ENCODE measurements at regions not wholly inside any gene's neighbourhood (a gene's known extent, or its start where the extent isn't known, plus 50 kb on each side); places are given as distances from the start of the nearest gene placed in this dataset.

DNA sequence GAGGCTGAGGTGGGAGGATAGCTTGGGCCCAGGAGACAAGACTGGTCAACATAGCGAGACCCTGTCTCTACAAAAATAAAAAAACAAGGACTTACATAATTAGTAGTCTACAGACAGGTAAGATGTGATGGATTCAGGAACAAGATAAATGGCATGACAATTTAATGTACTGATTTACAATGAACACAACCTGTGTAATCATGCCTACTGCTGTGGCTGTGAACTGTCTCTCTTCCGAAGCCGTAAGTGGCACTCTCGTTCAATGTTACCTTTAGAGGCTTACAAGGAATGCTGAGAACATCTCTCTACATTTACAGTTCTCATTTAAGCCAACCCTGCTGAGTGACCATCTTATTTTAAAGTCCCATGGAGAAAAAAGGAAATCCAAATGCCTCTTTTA is 134.8 kb upstream of the PRDM1 start:
- Histone ChIP-seq H3K4me3 (no peak overlapping the region), H3K27ac (ENCODE audit: low read depth) (no peak overlapping the region), H3K36me3 (ENCODE audit: insufficient read depth) (no peaks in the 10 kb centered on the region), H3F3A (replicated peaks; ENCODE audit: low read depth) (no peaks in the 10 kb centered on the region), H3K27me3 (ENCODE audit: insufficient read depth) (no peaks in the 10 kb centered on the region), H2AFZ (no peak overlapping the region), H3K4me2 (no peak overlapping the region), H4K20me1 (replicated peaks; ENCODE audit: insufficient read depth) (no peaks in the 10 kb centered on the region), H3K4me1 (ENCODE audit: insufficient read depth) (peaks cover 21% of the 10 kb centered on the region), H3K9me2 (ENCODE audit: insufficient read depth) (no peaks in the 10 kb centered on the region), H3K79me2 (replicated peaks; ENCODE audit: insufficient read depth) (no peaks in the 10 kb centered on the region)
- TF ChIP-seq CREB1 (CRISPR knock-in tag; IDR thresholded peaks at IDR 0.05; ENCODE audit: low read depth): no peak
- no peak for TF ChIP-seq EZH2phosphoT487 (IDR thresholded peaks at IDR 0.05; ENCODE audit: unreplicated experiment)
- TF ChIP-seq CTCF (conservative IDR thresholded peaks at IDR 0.05; ENCODE audit: low read depth in 2 of 2): no peak
- no peak for TF ChIP-seq ETS1 (IDR thresholded peaks at IDR 0.05)
- TF ChIP-seq EZH2 (IDR thresholded peaks at IDR 0.05; ENCODE audit: low read depth, unreplicated experiment): no peak
- TF ChIP-seq, protein P1, sequence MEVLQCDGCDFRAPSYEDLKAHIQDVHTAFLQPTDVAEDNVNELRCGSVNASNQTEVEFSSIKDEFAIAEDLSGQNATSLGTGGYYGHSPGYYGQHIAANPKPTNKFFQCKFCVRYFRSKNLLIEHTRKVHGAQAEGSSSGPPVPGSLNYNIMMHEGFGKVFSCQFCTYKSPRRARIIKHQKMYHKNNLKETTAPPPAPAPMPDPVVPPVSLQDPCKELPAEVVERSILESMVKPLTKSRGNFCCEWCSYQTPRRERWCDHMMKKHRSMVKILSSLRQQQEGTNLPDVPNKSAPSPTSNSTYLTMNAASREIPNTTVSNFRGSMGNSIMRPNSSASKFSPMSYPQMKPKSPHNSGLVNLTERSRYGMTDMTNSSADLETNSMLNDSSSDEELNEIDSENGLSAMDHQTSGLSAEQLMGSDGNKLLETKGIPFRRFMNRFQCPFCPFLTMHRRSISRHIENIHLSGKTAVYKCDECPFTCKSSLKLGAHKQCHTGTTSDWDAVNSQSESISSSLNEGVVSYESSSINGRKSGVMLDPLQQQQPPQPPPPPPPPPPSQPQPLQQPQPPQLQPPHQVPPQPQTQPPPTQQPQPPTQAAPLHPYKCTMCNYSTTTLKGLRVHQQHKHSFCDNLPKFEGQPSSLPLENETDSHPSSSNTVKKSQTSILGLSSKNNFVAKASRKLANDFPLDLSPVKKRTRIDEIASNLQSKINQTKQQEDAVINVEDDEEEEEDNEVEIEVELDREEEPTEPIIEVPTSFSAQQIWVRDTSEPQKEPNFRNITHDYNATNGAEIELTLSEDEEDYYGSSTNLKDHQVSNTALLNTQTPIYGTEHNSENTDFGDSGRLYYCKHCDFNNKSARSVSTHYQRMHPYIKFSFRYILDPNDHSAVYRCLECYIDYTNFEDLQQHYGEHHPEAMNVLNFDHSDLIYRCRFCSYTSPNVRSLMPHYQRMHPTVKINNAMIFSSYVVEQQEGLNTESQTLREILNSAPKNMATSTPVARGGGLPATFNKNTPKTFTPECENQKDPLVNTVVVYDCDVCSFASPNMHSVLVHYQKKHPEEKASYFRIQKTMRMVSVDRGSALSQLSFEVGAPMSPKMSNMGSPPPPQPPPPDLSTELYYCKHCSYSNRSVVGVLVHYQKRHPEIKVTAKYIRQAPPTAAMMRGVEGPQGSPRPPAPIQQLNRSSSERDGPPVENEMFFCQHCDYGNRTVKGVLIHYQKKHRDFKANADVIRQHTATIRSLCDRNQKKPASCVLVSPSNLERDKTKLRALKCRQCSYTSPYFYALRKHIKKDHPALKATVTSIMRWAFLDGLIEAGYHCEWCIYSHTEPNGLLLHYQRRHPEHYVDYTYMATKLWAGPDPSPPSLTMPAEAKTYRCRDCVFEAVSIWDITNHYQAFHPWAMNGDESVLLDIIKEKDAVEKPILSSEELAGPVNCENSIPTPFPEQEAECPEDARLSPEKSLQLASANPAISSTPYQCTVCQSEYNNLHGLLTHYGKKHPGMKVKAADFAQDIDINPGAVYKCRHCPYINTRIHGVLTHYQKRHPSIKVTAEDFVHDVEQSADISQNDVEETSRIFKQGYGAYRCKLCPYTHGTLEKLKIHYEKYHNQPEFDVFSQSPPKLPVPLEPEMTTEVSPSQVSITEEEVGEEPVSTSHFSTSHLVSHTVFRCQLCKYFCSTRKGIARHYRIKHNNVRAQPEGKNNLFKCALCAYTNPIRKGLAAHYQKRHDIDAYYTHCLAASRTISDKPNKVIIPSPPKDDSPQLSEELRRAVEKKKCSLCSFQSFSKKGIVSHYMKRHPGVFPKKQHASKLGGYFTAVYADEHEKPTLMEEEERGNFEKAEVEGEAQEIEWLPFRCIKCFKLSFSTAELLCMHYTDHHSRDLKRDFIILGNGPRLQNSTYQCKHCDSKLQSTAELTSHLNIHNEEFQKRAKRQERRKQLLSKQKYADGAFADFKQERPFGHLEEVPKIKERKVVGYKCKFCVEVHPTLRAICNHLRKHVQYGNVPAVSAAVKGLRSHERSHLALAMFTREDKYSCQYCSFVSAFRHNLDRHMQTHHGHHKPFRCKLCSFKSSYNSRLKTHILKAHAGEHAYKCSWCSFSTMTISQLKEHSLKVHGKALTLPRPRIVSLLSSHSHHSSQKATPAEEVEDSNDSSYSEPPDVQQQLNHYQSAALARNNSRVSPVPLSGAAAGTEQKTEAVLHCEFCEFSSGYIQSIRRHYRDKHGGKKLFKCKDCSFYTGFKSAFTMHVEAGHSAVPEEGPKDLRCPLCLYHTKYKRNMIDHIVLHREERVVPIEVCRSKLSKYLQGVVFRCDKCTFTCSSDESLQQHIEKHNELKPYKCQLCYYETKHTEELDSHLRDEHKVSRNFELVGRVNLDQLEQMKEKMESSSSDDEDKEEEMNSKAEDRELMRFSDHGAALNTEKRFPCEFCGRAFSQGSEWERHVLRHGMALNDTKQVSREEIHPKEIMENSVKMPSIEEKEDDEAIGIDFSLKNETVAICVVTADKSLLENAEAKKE (CRISPR knock-in tag; IDR thresholded peaks at IDR 0.05): no peak
- TF ChIP-seq NANOG (IDR thresholded peaks at IDR 0.05; ENCODE audit: borderline replicate concordance): no peak
- no peak for TF ChIP-seq POLR2AphosphoS5 (IDR thresholded peaks at IDR 0.05; ENCODE audit: low read depth)
- DNase-seq (ENCODE audit: low spot score) (no peak), ATAC-seq (no peak)
- Mint-ChIP-seq H3K4me1 (peaks cover 23% of the 10 kb centered on the region), H3K36me3 (ENCODE audit: low read depth) (no peaks in the 10 kb centered on the region), H3K27ac (no peak overlapping the region), H3K4me3 (no peak overlapping the region), H3K9me3 (no peaks in the 10 kb centered on the region), H3K27me3 (ENCODE audit: insufficient read depth, low read depth, poor library complexity) (peaks cover 6% of the 10 kb centered on the region)
